Body of pancreas (tissue), 4 donors: ENCODE measurements at regions not wholly inside any gene's neighbourhood (a gene's known extent, or its start where the extent isn't known, plus 50 kb on each side); places are given as distances from the start of the nearest gene placed in this dataset.

Experiments used
- POLR2A ChIP-seq, 3 donors: fragments of 450-650 bp; IDR thresholded peaks; one replicate each; pipeline ENCODE4 v1.6.1; 2016; ENCODE audit warnings: antibody characterized with exemption in 3 of 3, mild to moderate bottlenecking in 2 of 3
- TF ChIP-seq, protein P1 (sequence below), 7 experiments: fragments of 450-650 bp in 4 of 7; fragments of 200-600 bp in 3 of 7; sonication (generic) in 3 of 7; IDR thresholded peaks; one replicate each; pipeline ENCODE4 v1.5.1; 2016 to 2019; ENCODE audit warnings: antibody characterized with exemption in 7 of 7

DNA sequence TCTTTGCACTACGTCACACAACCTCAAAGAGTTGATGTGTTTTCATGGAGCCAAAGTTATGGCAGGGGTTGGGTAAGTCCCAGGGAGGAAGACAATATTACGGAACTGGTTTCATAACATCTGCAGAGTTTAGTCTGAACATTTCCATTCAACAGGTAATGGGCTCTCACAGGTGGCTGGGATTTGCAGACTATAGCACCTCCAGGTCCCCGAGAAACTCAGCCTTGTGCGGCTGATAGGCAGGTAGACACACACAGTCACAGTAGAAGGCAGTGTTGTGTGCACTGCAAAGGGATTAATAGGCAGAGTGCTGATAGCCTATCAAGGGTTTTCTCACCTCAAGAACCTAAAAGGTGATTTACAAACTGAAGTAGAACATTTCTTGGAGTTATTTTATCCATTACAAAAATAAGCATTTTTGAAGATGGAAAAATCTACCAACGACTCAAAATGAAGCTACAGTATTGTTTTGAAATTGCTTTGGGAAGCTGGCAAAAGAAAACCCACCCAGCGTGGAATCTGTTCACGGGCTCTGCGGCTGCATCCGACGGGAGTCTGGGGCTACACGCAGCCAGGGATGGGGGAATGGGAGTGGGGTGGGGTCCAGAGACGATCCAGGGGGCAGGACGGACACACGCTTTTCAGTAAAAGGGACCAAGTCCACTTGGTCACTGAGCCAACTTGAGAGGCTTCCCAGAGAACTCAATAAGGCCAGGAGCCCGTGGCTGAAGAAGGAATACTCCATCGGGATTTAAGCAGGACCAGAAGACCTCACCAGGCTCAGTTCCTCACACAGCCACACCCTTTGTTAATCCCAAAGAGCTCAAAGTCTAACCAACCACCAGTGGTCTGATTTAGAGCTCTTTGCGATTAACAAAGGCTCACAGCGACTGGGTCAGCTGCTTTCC, 82.9 kb downstream of the CHRNA1 start:
- TF ChIP-seq, protein P1, sequence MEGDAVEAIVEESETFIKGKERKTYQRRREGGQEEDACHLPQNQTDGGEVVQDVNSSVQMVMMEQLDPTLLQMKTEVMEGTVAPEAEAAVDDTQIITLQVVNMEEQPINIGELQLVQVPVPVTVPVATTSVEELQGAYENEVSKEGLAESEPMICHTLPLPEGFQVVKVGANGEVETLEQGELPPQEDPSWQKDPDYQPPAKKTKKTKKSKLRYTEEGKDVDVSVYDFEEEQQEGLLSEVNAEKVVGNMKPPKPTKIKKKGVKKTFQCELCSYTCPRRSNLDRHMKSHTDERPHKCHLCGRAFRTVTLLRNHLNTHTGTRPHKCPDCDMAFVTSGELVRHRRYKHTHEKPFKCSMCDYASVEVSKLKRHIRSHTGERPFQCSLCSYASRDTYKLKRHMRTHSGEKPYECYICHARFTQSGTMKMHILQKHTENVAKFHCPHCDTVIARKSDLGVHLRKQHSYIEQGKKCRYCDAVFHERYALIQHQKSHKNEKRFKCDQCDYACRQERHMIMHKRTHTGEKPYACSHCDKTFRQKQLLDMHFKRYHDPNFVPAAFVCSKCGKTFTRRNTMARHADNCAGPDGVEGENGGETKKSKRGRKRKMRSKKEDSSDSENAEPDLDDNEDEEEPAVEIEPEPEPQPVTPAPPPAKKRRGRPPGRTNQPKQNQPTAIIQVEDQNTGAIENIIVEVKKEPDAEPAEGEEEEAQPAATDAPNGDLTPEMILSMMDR (IDR thresholded peaks at IDR 0.05), result no peak
- TF ChIP-seq POLR2A (IDR thresholded peaks at IDR 0.05), result no peak
